ENCODE measurements at regions not wholly inside any gene's neighbourhood (a gene's known extent, or its start where the extent isn't known, plus 50 kb on each side); places are given as distances from the start of the nearest gene placed in this dataset.

GRCh38 chr5:125179612-125180011 is 433.2 kb upstream of the ZNF608 start:
- TF ChIP-seq CTCF (IDR thresholded peaks at IDR 0.05), result no peak
- no peak for TF ChIP-seq POLR2AphosphoS5 (IDR thresholded peaks at IDR 0.05)
- no peak for TF ChIP-seq POLR2A (IDR thresholded peaks at IDR 0.05)

Data from sigmoid colon (tissue), 4 donors.